ENCODE measurements at regions not wholly inside any gene's neighbourhood (a gene's known extent, or its start where the extent isn't known, plus 50 kb on each side); places are given as distances from the start of the nearest gene placed in this dataset.

DNA sequence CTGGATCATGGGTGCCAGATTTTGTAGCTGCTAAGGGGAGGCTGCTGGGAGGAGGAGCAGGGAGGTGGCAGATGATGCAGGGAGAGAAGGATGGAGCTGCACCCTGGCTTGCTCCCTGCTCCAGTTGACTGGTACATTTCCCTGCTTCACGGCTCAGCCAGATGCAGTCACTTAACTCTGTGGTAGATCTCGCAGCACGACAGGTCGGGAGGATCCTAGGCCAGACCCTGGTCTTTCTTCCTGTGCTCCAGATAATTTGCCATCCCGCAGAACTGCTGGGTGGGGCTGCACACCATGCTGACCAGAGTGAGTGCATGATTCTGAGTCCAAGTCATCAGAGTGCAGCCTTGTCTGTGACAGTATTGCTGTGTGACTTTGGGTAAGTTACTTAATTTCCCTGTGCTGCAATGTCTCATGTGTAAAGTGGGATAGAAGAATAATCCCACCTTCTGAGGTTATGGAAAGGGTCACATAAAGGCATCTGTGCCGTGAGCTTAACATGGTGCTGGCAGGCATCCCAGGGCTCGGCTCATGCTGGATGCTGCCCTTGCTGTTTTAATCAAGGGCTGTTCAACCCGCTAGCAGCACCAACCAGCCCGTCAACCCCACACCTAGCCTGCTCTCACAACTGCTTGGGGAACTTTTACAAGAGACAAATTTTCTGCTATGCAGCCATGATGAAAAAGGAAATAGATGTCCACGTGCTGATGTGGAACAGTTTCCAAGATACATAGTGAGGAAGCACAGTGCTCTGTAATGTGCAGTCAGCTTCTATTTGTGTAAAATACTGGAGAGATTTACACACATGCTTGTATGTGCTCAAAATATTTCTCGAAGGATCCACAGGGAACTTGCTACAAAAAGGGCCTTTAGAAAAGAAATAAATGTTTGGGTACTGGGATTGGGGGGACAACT, 257.9 kb downstream of the CDH26 start:
- Histone ChIP-seq H3K9me2 (no peaks in the 10 kb centered on the region), H2AFZ (ENCODE audit: low read depth) (no peak overlapping the region), H3F3A (replicated peaks; ENCODE audit: insufficient read depth) (no peaks in the 10 kb centered on the region), H3K27me3 (ENCODE audit: insufficient read depth) (no peaks in the 10 kb centered on the region), H3K4me3 (ENCODE audit: low read depth in 2 of 2, low read length in 1 of 2) (no peak overlapping the region), H3K4me2 (no peak overlapping the region), H3K79me2 (ENCODE audit: insufficient read depth) (no peaks in the 10 kb centered on the region), H4K20me1 (ENCODE audit: insufficient read depth) (no peaks in the 10 kb centered on the region), H3K4me1 (ENCODE audit: control insufficient read depth in 1 of 2, insufficient read depth in 2 of 2, low read depth in 1 of 2, low read length in 1 of 2) (peaks cover 0 to 27% of the 10 kb centered on the region in 2 experiments; a peak in 1 of 4 replicates), H3K9me3 (no peaks in the 10 kb centered on the region), H3K27ac (ENCODE audit: low read depth in 2 of 2, low read length in 1 of 2) (no peak overlapping the region), H3K9ac (no peak overlapping the region), H3K36me3 (replicated peaks in 1 of 2; ENCODE audit: control insufficient read depth in 1 of 2, insufficient read depth in 2 of 2, low read length in 1 of 2) (no peaks in the 10 kb centered on the region)
- WGBS (ENCODE audit: low lambda C conversion rate) = 7% methylated on average over 11 of the region's 11 CpGs
- ChIA-PET CTCF (interaction anchor here (0.6 to 7.9 kb wide), 10 partner anchors 9 to 565 kb away, joined by 3 to 81 read pairs (median 6); no protein-coding TSS in a partner anchor), POLR2A (no interaction called here)
- DNase-seq = peak; percentile 42
- TF ChIP-seq SIN3A (IDR thresholded peaks at IDR 0.05; ENCODE audit: borderline replicate concordance, low read depth, low read length) = no peak
- no peak for TF ChIP-seq RFX5 (IDR thresholded peaks at IDR 0.05; ENCODE audit: low read length)
- no peak for TF ChIP-seq ELF1 (IDR thresholded peaks at IDR 0.05)
- TF ChIP-seq TCF12 (IDR thresholded peaks at IDR 0.05) = no peak
- no peak for TF ChIP-seq NFIC (IDR thresholded peaks at IDR 0.05; ENCODE audit: borderline replicate concordance)
- TF ChIP-seq YY1 (IDR thresholded peaks at IDR 0.05; ENCODE audit: low read depth) = no peak
- no peak for TF ChIP-seq RAD21 (IDR thresholded peaks at IDR 0.05; ENCODE audit: low read length)
- no peak for TF ChIP-seq EZH2phosphoT487 (IDR thresholded peaks at IDR 0.05; ENCODE audit: borderline replicate concordance, low read depth)
- no peak for TF ChIP-seq EP300 (IDR thresholded peaks at IDR 0.05; ENCODE audit: borderline replicate concordance in 1 of 2, low read depth in 1 of 2, low read length in 1 of 2)
- TF ChIP-seq SMC3 (IDR thresholded peaks at IDR 0.05; ENCODE audit: low read depth, low read length) = no peak
- no peak for TF ChIP-seq RXRA (IDR thresholded peaks at IDR 0.05; ENCODE audit: borderline replicate concordance, low read depth)
- no peak for TF ChIP-seq POLR2AphosphoS5 (IDR thresholded peaks at IDR 0.05; ENCODE audit: low read depth, low read length)
- no peak for TF ChIP-seq MXI1 (IDR thresholded peaks at IDR 0.05; ENCODE audit: low read depth, low read length)
- TF ChIP-seq, protein P1, sequence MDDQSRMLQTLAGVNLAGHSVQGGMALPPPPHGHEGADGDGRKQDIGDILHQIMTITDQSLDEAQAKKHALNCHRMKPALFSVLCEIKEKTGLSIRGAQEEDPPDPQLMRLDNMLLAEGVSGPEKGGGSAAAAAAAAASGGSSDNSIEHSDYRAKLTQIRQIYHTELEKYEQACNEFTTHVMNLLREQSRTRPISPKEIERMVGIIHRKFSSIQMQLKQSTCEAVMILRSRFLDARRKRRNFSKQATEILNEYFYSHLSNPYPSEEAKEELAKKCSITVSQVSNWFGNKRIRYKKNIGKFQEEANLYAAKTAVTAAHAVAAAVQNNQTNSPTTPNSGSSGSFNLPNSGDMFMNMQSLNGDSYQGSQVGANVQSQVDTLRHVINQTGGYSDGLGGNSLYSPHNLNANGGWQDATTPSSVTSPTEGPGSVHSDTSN (IDR thresholded peaks at IDR 0.05) = no peak
- no peak for TF ChIP-seq FOXM1 (IDR thresholded peaks at IDR 0.05; ENCODE audit: low read depth)
- TF ChIP-seq FOXJ3 (CRISPR knock-in tag; IDR thresholded peaks at IDR 0.05) = no peak
- TF ChIP-seq, protein P2, sequence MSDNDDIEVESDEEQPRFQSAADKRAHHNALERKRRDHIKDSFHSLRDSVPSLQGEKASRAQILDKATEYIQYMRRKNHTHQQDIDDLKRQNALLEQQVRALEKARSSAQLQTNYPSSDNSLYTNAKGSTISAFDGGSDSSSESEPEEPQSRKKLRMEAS (IDR thresholded peaks at IDR 0.05; ENCODE audit: low read depth) = no peak
- no peak for TF ChIP-seq GABPA (IDR thresholded peaks at IDR 0.05; ENCODE audit: low read depth)

DNA sequence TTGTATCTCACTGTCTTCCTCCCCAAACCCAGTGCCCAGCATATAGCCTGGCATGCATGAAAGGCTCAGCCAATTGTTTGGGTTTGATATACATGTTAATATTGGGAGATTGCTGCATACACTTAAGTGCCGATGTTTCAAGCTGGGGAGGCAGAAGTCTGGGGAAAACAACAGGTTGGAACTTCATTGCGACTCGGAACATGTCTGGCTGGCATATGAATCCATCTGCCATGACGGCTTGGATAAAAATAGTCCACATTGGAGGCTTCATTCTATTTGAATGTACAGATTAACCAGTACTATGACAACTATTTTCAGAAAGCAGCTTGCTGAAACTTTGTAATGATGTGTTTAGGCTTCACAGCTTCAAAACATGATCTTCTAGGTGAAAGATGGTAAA, 261.0 kb downstream of the CDH26 start:
- Histone ChIP-seq H3K4me3 (ENCODE audit: low read depth in 2 of 2, low read length in 1 of 2) (no peak overlapping the region), H3F3A (replicated peaks; ENCODE audit: insufficient read depth) (no peaks in the 10 kb centered on the region), H3K27ac (ENCODE audit: low read depth in 2 of 2, low read length in 1 of 2) (no peak overlapping the region), H3K4me1 (ENCODE audit: control insufficient read depth in 1 of 2, insufficient read depth in 2 of 2, low read depth in 1 of 2, low read length in 1 of 2) (peaks cover 0 to 19% of the 10 kb centered on the region in 2 experiments; a peak in 1 of 4 replicates), H3K4me2 (no peak overlapping the region), H3K9me3 (no peaks in the 10 kb centered on the region), H3K36me3 (replicated peaks in 1 of 2; ENCODE audit: control insufficient read depth in 1 of 2, insufficient read depth in 2 of 2, low read length in 1 of 2) (no peaks in the 10 kb centered on the region), H3K27me3 (ENCODE audit: insufficient read depth) (no peaks in the 10 kb centered on the region), H4K20me1 (ENCODE audit: insufficient read depth) (no peaks in the 10 kb centered on the region), H3K79me2 (ENCODE audit: insufficient read depth) (no peaks in the 10 kb centered on the region), H3K9ac (no peak overlapping the region), H2AFZ (ENCODE audit: low read depth) (no peak overlapping the region), H3K9me2 (no peaks in the 10 kb centered on the region)
- DNase-seq = no peak
- ChIA-PET POLR2A (no interaction called here), CTCF (interaction anchor here (1.0 to 2.0 kb wide), 5 partner anchors 8 to 1010 kb away, joined by 3 to 10 read pairs (median 4); no protein-coding TSS in a partner anchor)
- WGBS (ENCODE audit: low lambda C conversion rate) = 16% methylated on average over 4 of the region's 4 CpGs
- TF ChIP-seq FOXJ3 (CRISPR knock-in tag; IDR thresholded peaks at IDR 0.05) = no peak
- no peak for TF ChIP-seq TCF12 (IDR thresholded peaks at IDR 0.05)
- no peak for TF ChIP-seq NRF1 (IDR thresholded peaks at IDR 0.05; ENCODE audit: low read depth, low read length)
- TF ChIP-seq, protein P3, sequence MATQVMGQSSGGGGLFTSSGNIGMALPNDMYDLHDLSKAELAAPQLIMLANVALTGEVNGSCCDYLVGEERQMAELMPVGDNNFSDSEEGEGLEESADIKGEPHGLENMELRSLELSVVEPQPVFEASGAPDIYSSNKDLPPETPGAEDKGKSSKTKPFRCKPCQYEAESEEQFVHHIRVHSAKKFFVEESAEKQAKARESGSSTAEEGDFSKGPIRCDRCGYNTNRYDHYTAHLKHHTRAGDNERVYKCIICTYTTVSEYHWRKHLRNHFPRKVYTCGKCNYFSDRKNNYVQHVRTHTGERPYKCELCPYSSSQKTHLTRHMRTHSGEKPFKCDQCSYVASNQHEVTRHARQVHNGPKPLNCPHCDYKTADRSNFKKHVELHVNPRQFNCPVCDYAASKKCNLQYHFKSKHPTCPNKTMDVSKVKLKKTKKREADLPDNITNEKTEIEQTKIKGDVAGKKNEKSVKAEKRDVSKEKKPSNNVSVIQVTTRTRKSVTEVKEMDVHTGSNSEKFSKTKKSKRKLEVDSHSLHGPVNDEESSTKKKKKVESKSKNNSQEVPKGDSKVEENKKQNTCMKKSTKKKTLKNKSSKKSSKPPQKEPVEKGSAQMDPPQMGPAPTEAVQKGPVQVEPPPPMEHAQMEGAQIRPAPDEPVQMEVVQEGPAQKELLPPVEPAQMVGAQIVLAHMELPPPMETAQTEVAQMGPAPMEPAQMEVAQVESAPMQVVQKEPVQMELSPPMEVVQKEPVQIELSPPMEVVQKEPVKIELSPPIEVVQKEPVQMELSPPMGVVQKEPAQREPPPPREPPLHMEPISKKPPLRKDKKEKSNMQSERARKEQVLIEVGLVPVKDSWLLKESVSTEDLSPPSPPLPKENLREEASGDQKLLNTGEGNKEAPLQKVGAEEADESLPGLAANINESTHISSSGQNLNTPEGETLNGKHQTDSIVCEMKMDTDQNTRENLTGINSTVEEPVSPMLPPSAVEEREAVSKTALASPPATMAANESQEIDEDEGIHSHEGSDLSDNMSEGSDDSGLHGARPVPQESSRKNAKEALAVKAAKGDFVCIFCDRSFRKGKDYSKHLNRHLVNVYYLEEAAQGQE (IDR thresholded peaks at IDR 0.05; ENCODE audit: low read depth, low read length) = no peak
- no peak for TF ChIP-seq GATA2 (CRISPR knock-in tag; IDR thresholded peaks at IDR 0.05)
- TF ChIP-seq, protein P2 (IDR thresholded peaks at IDR 0.05; ENCODE audit: low read depth) = no peak
- no peak for TF ChIP-seq NFIC (IDR thresholded peaks at IDR 0.05; ENCODE audit: borderline replicate concordance)
- TF ChIP-seq MXI1 (IDR thresholded peaks at IDR 0.05; ENCODE audit: low read depth, low read length) = no peak
- no peak for TF ChIP-seq TEAD4 (IDR thresholded peaks at IDR 0.05; ENCODE audit: borderline replicate concordance, insufficient read depth)
- TF ChIP-seq EZH2phosphoT487 (IDR thresholded peaks at IDR 0.05; ENCODE audit: borderline replicate concordance, low read depth) = no peak
- no peak for TF ChIP-seq MEF2A (IDR thresholded peaks at IDR 0.05; ENCODE audit: borderline replicate concordance, low read depth)
- no peak for TF ChIP-seq POLR2AphosphoS5 (IDR thresholded peaks at IDR 0.05; ENCODE audit: low read depth, low read length)
- no peak for TF ChIP-seq ELF1 (IDR thresholded peaks at IDR 0.05)

Measured in SK-N-SH (cell line).